Smooth muscle cell (in vitro differentiated cells): ENCODE measurements at regions not wholly inside any gene's neighbourhood (a gene's known extent, or its start where the extent isn't known, plus 50 kb on each side); places are given as distances from the start of the nearest gene placed in this dataset.
A peak's percentile ranks its signal among the peaks of the same experiment; 100 is the strongest.

Experiments used
- DNase-seq: peaks from one replicate; lab custom pipeline; 2025; ENCODE audit not compliant: unreplicated experiment; lab: John Stamatoyannopoulos, UW
- H2AFZ ChIP-seq: fragments of 200-600 bp; sonication (generic); 2 replicates; pipeline ENCODE4 v1.6.0; 2016; ENCODE audit warnings: antibody characterized with exemption, low read depth, mild to moderate bottlenecking
- H3F3A ChIP-seq: fragments of 200-600 bp; sonication (generic); 2 replicates; pipeline ENCODE4 v1.6.0; 2017; ENCODE audit warnings: antibody characterized with exemption, low read depth
- H3K27ac ChIP-seq: fragments of 200-600 bp; sonication (generic); 2 replicates; pipeline ENCODE4 v1.5.1; 2016; ENCODE audit warnings: low read depth, mild to moderate bottlenecking
- H3K27me3 ChIP-seq: fragments of 200-600 bp; sonication (generic); 2 replicates; pipeline ENCODE4 v1.6.1; 2016; ENCODE audit warnings: low read depth, mild to moderate bottlenecking
- H3K36me3 ChIP-seq: fragments of 200-600 bp; sonication (generic); 2 replicates; pipeline ENCODE4 v1.5.1; 2016; ENCODE audit warnings: low read depth
- H3K4me1 ChIP-seq: fragments of 200-600 bp; sonication (generic); 2 replicates; pipeline ENCODE4 v1.5.1; 2016; ENCODE audit warnings: low read depth
- H3K4me2 ChIP-seq: fragments of 200-600 bp; sonication (generic); 2 replicates; pipeline ENCODE4 v1.6.0; 2016; ENCODE audit warnings: mild to moderate bottlenecking
- H3K4me3 ChIP-seq: fragments of 200-600 bp; sonication (generic); 2 replicates; pipeline ENCODE4 v1.5.1; 2016; ENCODE audit warnings: mild to moderate bottlenecking
- H3K79me2 ChIP-seq: fragments of 200-600 bp; sonication (generic); 2 replicates; pipeline ENCODE4 v1.6.0; 2016; ENCODE audit warnings: low read depth, mild to moderate bottlenecking
- H3K9ac ChIP-seq: fragments of 200-600 bp; sonication (generic); 2 replicates; pipeline ENCODE4 v1.6.0; 2016; ENCODE audit warnings: low read depth
- H3K9me3 ChIP-seq: fragments of 200-600 bp; sonication (generic); replicated peaks from 2 replicates; pipeline ENCODE4 v1.5.1; 2016; ENCODE audit warnings: low read depth
- H4K20me1 ChIP-seq: fragments of 200-600 bp; sonication (generic); 2 replicates; pipeline ENCODE4 v1.6.0; 2016; ENCODE audit warnings: low read depth
- CTCF ChIP-seq: fragments of 200-600 bp; sonication (generic); IDR thresholded peaks from 2 replicates; pipeline ENCODE4 v1.5.1; 2017; ENCODE audit warnings: borderline replicate concordance, mild to moderate bottlenecking, antibody characterized with exemption; ENCODE audit not compliant: insufficient read depth, poor library complexity, severe bottlenecking
- whole genome bisulfite sequencing: methylation state at CpG from one replicate; pipeline ENCODE4 v1.1.7; 2016; ENCODE audit warnings: low lambda C conversion rate; 5-methylcytosine and 5-hydroxymethylcytosine counted together

GRCh38 chr1:98382986-98383740, 278.4 kb upstream of the SNX7 start:
- H3K4me1 ChIP-seq: peaks cover 12% of the 10 kb centered on the region
- no peaks in the 10 kb centered on the region for H3K79me2 ChIP-seq
- no peak overlapping the region for H3K9ac ChIP-seq
- DNase-seq: no peak
- no peaks in the 10 kb centered on the region for H3K9me3 ChIP-seq
- no peak overlapping the region for H3K27ac ChIP-seq
- peak overlapping the region; percentile 10 for H2AFZ ChIP-seq
- H3K27me3 ChIP-seq: no peaks in the 10 kb centered on the region
- H3K4me2 ChIP-seq: no peak overlapping the region
- TF ChIP-seq CTCF: no peak
- no peaks in the 10 kb centered on the region for H3F3A ChIP-seq
- 77% methylated on average over 5 of the region's 5 CpGs for WGBS
- no peaks in the 10 kb centered on the region for H4K20me1 ChIP-seq
- H3K36me3 ChIP-seq: no peaks in the 10 kb centered on the region
- H3K4me3 ChIP-seq: no peak overlapping the region

- DNase-seq: no peak
- Histone ChIP-seq H3K79me2 (no peaks in the 10 kb centered on the region), H3F3A (no peaks in the 10 kb centered on the region), H3K27ac (no peak overlapping the region), H2AFZ (no peak overlapping the region), H3K4me3 (no peak overlapping the region), H3K4me2 (no peak overlapping the region), H3K36me3 (no peaks in the 10 kb centered on the region), H3K9me3 (no peaks in the 10 kb centered on the region), H4K20me1 (no peaks in the 10 kb centered on the region), H3K4me1 (peaks cover 9% of the 10 kb centered on the region), H3K27me3 (no peaks in the 10 kb centered on the region), H3K9ac (no peak overlapping the region)
- 93% methylated on average over 2 of the region's 2 CpGs for WGBS
- no peak for TF ChIP-seq CTCF
These were observed 278.9 kb upstream of the SNX7 start for GRCh38 chr1:98382586-98382985.

- no peak overlapping the region for H3K4me2 ChIP-seq
- H3K9ac ChIP-seq: no peak overlapping the region
- no peak overlapping the region for H3K4me3 ChIP-seq
- H3K27ac ChIP-seq: no peak overlapping the region
- no peaks in the 10 kb centered on the region for H3K79me2 ChIP-seq
- no peaks in the 10 kb centered on the region for H3K4me1 ChIP-seq
- TF ChIP-seq CTCF: no peak
- no peaks in the 10 kb centered on the region for H3K27me3 ChIP-seq
- DNase-seq: no peak
- no peaks in the 10 kb centered on the region for H4K20me1 ChIP-seq
- no peaks in the 10 kb centered on the region for H3F3A ChIP-seq
- 87% methylated on average over 2 of the region's 2 CpGs for WGBS
- no peaks in the 10 kb centered on the region for H3K36me3 ChIP-seq
- no peak overlapping the region for H2AFZ ChIP-seq
- no peaks in the 10 kb centered on the region for H3K9me3 ChIP-seq
These were observed 287.4 kb upstream of the SNX7 start for GRCh38 chr1:98374098-98374497.

- Histone ChIP-seq H3K79me2 (no peaks in the 10 kb centered on the region), H3K36me3 (no peaks in the 10 kb centered on the region), H3K4me3 (no peak overlapping the region), H3F3A (no peaks in the 10 kb centered on the region), H3K9ac (no peak overlapping the region), H3K4me2 (no peak overlapping the region), H3K27ac (no peak overlapping the region), H4K20me1 (no peaks in the 10 kb centered on the region), H2AFZ (no peak overlapping the region), H3K27me3 (no peaks in the 10 kb centered on the region), H3K4me1 (no peaks in the 10 kb centered on the region), H3K9me3 (no peaks in the 10 kb centered on the region)
- no peak for TF ChIP-seq CTCF
- DNase-seq: no peak
- 91% methylated on average over 2 of the region's 2 CpGs for WGBS
These were observed 288.5 kb upstream of the SNX7 start for GRCh38 chr1:98373056-98373455.
